Upper lobe of left lung (tissue), 6 donors: ENCODE measurements at regions not wholly inside any gene's neighbourhood (a gene's known extent, or its start where the extent isn't known, plus 50 kb on each side); places are given as distances from the start of the nearest gene placed in this dataset.

ENCODE experiments used
- ATAC-seq, 2 donors: fragments of 200-7000 bp; cut with Tn5 transposase; one replicate each; pipeline ENCODE4 v1.9.1; 2022; ENCODE audit warnings: mild to moderate bottlenecking in 2 of 2, moderate library complexity in 2 of 2; ENCODE audit not compliant: low FRiP score in 2 of 2
- DNase-seq, 2 donors: peaks; one replicate each; pipeline ENCODE4 v3.0.0-alpha.2; 2019 to 2020
- H3K27ac ChIP-seq, 4 donors: fragments of 200-600 bp; sonication (generic); one replicate each; pipeline ENCODE4 v1.5.1; 2016 to 2019
- H3K27me3 ChIP-seq, 4 donors: fragments of 200-600 bp; sonication (generic); one replicate each; pipeline ENCODE4 v1.5.1; 2017 to 2019
- H3K36me3 ChIP-seq, 4 donors: fragments of 200-600 bp; sonication (generic); one replicate each; pipeline ENCODE4 v1.5.1; 2016 to 2019
- H3K4me1 ChIP-seq, 4 donors: fragments of 200-600 bp; sonication (generic); one replicate each; pipeline ENCODE4 v1.5.1; 2018 to 2019
- H3K4me3 ChIP-seq, 4 donors: fragments of 200-600 bp; sonication (generic); one replicate each; pipeline ENCODE4 v1.5.1; 2017 to 2019; ENCODE audit warnings: mild to moderate bottlenecking in 2 of 4, moderate library complexity in 1 of 4
- H3K9me3 ChIP-seq, 4 donors: fragments of 200-600 bp; sonication (generic); one replicate each; pipeline ENCODE4 v1.5.1; 2018 to 2019
- CTCF ChIP-seq, 6 experiments: fragments of 450-650 bp in 4 of 6; fragments of 200-600 bp in 2 of 6; sonication (generic) in 2 of 6; IDR thresholded peaks; one replicate each; pipeline ENCODE4 v1.5.1; 2016 to 2019; ENCODE audit warnings: antibody characterized with exemption in 6 of 6
- EP300 ChIP-seq, 4 donors: sonication (generic); formaldehyde crosslinking; IDR thresholded peaks; one replicate each; pipeline ENCODE4 v1.5.1; 2017; ENCODE audit warnings: antibody characterized with exemption in 4 of 4, control low read depth in 2 of 4
- POLR2A ChIP-seq, 4 donors: fragments of 450-650 bp; IDR thresholded peaks; one replicate each; pipeline ENCODE4 v1.5.1; 2016 to 2017; ENCODE audit warnings: antibody characterized with exemption in 4 of 4, mild to moderate bottlenecking in 2 of 4
- POLR2AphosphoS5 ChIP-seq, 2 donors: sonication (generic); formaldehyde crosslinking; IDR thresholded peaks; one replicate each; pipeline ENCODE4 v1.5.1; 2017; ENCODE audit warnings: antibody characterized with exemption in 2 of 2
- WGBS, 2 donors: methylation state at CpG; one replicate each; pipeline ENCODE4 v1.1.5; 2017 to 2018; 5-methylcytosine and 5-hydroxymethylcytosine counted together
- donor health status: DM: no; HTN: no; CAD: no; lungs with moderate emphysema.
- donor health status: DM: no; HTN: yes; CAD: no; lungs with severe emphysema.

GRCh38 chr9:660227-660626 lies 181.3 kb upstream of the DMRT1 start:
- WGBS, 2 donors, result 21 to 38% methylated on average over 2 of the region's 2 CpGs
- H3K27ac ChIP-seq, result no peak overlapping the region

GRCh38 chr9:663541-663940 lies 178.0 kb upstream of the DMRT1 start:
- no peak for ATAC-seq
- WGBS, 2 donors, result 15 to 29% methylated on average over 3 of the region's 3 CpGs

More at GRCh38 chr9:660227-660626, 181.3 kb upstream of the DMRT1 start:
- no peaks in the 10 kb centered on the region for H3K36me3 ChIP-seq
- no peak overlapping the region for H3K4me3 ChIP-seq
- no peaks in the 10 kb centered on the region for H3K9me3 ChIP-seq
- no peaks in the 10 kb centered on the region for H3K27me3 ChIP-seq
- H3K4me1 ChIP-seq, result peaks cover 12 to 18% (median 15%) of the 10 kb centered on the region in 4 donors
- ATAC-seq (no peak), DNase-seq (no peak)
- no peak for TF ChIP-seq POLR2A (IDR thresholded peaks at IDR 0.05)
- no peak for TF ChIP-seq CTCF (IDR thresholded peaks at IDR 0.05)
- no peak for TF ChIP-seq EP300 (IDR thresholded peaks at IDR 0.05)
- no peak for TF ChIP-seq POLR2AphosphoS5 (IDR thresholded peaks at IDR 0.05)

GRCh38 chr9:665296-665695 lies 176.2 kb upstream of the DMRT1 start:
- no peaks in the 10 kb centered on the region for H3K4me1 ChIP-seq
- ATAC-seq (no peak), DNase-seq (no peak)
- 93 to 95% methylated on average over 2 of the region's 2 CpGs for WGBS, 2 donors
- no peak for TF ChIP-seq POLR2AphosphoS5 (IDR thresholded peaks at IDR 0.05)
- TF ChIP-seq EP300 (IDR thresholded peaks at IDR 0.05), result no peak
- no peak for TF ChIP-seq POLR2A (IDR thresholded peaks at IDR 0.05)
- TF ChIP-seq CTCF (IDR thresholded peaks at IDR 0.05), result no peak
- no peak overlapping the region for H3K4me3 ChIP-seq
- peaks cover 0 to 5% (median 2%) of the 10 kb centered on the region in 4 donors for H3K9me3 ChIP-seq
- no peak overlapping the region for H3K27ac ChIP-seq
- no peaks in the 10 kb centered on the region for H3K36me3 ChIP-seq
- no peaks in the 10 kb centered on the region for H3K27me3 ChIP-seq

More at GRCh38 chr9:663541-663940, 178.0 kb upstream of the DMRT1 start:
- no peaks in the 10 kb centered on the region for H3K9me3 ChIP-seq
- TF ChIP-seq POLR2A (IDR thresholded peaks at IDR 0.05) (no peak), EP300 (IDR thresholded peaks at IDR 0.05) (no peak), POLR2AphosphoS5 (IDR thresholded peaks at IDR 0.05) (no peak), CTCF (IDR thresholded peaks at IDR 0.05) (no peak)
- no peaks in the 10 kb centered on the region for H3K27me3 ChIP-seq
- H3K4me1 ChIP-seq, result no peaks in the 10 kb centered on the region
- no peak overlapping the region for H3K4me3 ChIP-seq
- no peak overlapping the region for H3K27ac ChIP-seq
- H3K36me3 ChIP-seq, result no peaks in the 10 kb centered on the region
- no peak for DNase-seq

- ATAC-seq, result no peak
- 92 to 100% methylated on average over 2 of the region's 2 CpGs for WGBS, 2 donors
- TF ChIP-seq CTCF (IDR thresholded peaks at IDR 0.05) (no peak), EP300 (IDR thresholded peaks at IDR 0.05) (no peak), POLR2AphosphoS5 (IDR thresholded peaks at IDR 0.05) (no peak), POLR2A (IDR thresholded peaks at IDR 0.05) (no peak)
Measured at GRCh38 chr9:671997-672396, 169.5 kb upstream of the DMRT1 start.

GRCh38 chr9:672851-673250 lies 168.6 kb upstream of the DMRT1 start:
- peaks cover 0 to 5% (median 2%) of the 10 kb centered on the region in 4 donors for H3K9me3 ChIP-seq
- 69 to 71% methylated on average over 4 of the region's 4 CpGs for WGBS, 2 donors
- H3K4me3 ChIP-seq, result no peak overlapping the region
- ATAC-seq, result no peak
- no peaks in the 10 kb centered on the region for H3K27me3 ChIP-seq
- H3K27ac ChIP-seq, result no peak overlapping the region
- no peak for DNase-seq
- no peaks in the 10 kb centered on the region for H3K36me3 ChIP-seq
- H3K4me1 ChIP-seq, result peaks cover 0 to 8% (median 4%) of the 10 kb centered on the region in 4 donors
- TF ChIP-seq POLR2A (IDR thresholded peaks at IDR 0.05), result no peak
- TF ChIP-seq EP300 (IDR thresholded peaks at IDR 0.05), result no peak
- no peak for TF ChIP-seq CTCF (IDR thresholded peaks at IDR 0.05)
- TF ChIP-seq POLR2AphosphoS5 (IDR thresholded peaks at IDR 0.05), result no peak

More at GRCh38 chr9:671997-672396, 169.5 kb upstream of the DMRT1 start:
- no peak for DNase-seq
- H3K4me3 ChIP-seq, result no peak overlapping the region
- no peak overlapping the region for H3K27ac ChIP-seq
- H3K27me3 ChIP-seq, result no peaks in the 10 kb centered on the region
- H3K4me1 ChIP-seq, result peaks cover 0 to 5% (median 0%) of the 10 kb centered on the region in 4 donors
- H3K36me3 ChIP-seq, result no peaks in the 10 kb centered on the region
- H3K9me3 ChIP-seq, result peaks cover 0 to 5% (median 2%) of the 10 kb centered on the region in 4 donors
